H9 (cell line): ENCODE measurements at regions not wholly inside any gene's neighbourhood (a gene's known extent, or its start where the extent isn't known, plus 50 kb on each side); places are given as distances from the start of the nearest gene placed in this dataset.

ENCODE experiments used
- DNase-seq: peaks from one replicate; pipeline ENCODE4 v3.0.0-alpha.2; 2017
- H2AFZ ChIP-seq: one replicate; pipeline ENCODE4 v1.6.1; 2013; ENCODE audit warnings: mild to moderate bottlenecking, low read length, control low read depth, moderate library complexity
- H2AK5ac ChIP-seq: 2 replicates; pipeline ENCODE4 v1.6.1; 2013; ENCODE audit warnings: low read length, control low read depth, mixed read lengths; ENCODE audit not compliant: insufficient read length
- H2BK120ac ChIP-seq: one replicate; pipeline ENCODE4 v1.6.1; 2013; ENCODE audit warnings: low read depth, mild to moderate bottlenecking, low read length, control low read depth, inconsistent platforms; ENCODE audit not compliant: poor library complexity, severe bottlenecking
- H2BK12ac ChIP-seq: 2 replicates; pipeline ENCODE4 v1.6.1; 2013; ENCODE audit warnings: low read length, control low read depth, mixed read lengths, low read depth; ENCODE audit not compliant: insufficient read length
- H2BK15ac ChIP-seq: 2 replicates; pipeline ENCODE4 v1.6.1; 2013; ENCODE audit warnings: low read depth, low read length, control low read depth
- H2BK20ac ChIP-seq: one replicate; pipeline ENCODE4 v1.6.1; 2013; ENCODE audit warnings: low read depth, mild to moderate bottlenecking, low read length, control low read depth, inconsistent platforms; ENCODE audit not compliant: poor library complexity, severe bottlenecking
- H2BK5ac ChIP-seq: 2 replicates; pipeline ENCODE4 v1.6.1; 2013; ENCODE audit warnings: low read length, control low read depth, mixed read lengths; ENCODE audit not compliant: insufficient read length
- H3K14ac ChIP-seq: 2 replicates; pipeline ENCODE4 v1.6.1; 2013; ENCODE audit warnings: low read length, control low read depth; ENCODE audit not compliant: insufficient read depth
- H3K18ac ChIP-seq: 2 replicates; pipeline ENCODE4 v1.6.1; 2013; ENCODE audit warnings: low read depth, mild to moderate bottlenecking, mixed read lengths, low read length, control low read depth; ENCODE audit not compliant: insufficient read length
- H3K23ac ChIP-seq: 2 replicates; pipeline ENCODE4 v1.6.1; 2013; ENCODE audit warnings: low read length, control low read depth, mixed read lengths, low read depth; ENCODE audit not compliant: insufficient read length
- H3K23me2 ChIP-seq: 2 replicates; pipeline ENCODE4 v1.6.1; 2013; ENCODE audit warnings: low read depth, mild to moderate bottlenecking, mixed read lengths, low read length, control low read depth; ENCODE audit not compliant: insufficient read length, poor library complexity, severe bottlenecking
- H3K27ac ChIP-seq: 2 replicates; pipeline ENCODE4 v1.5.1; 2013; ENCODE audit warnings: low read length, control low read depth, mixed read lengths, low read depth; ENCODE audit not compliant: insufficient read length
- H3K27me3 ChIP-seq: 2 replicates; pipeline ENCODE4 v1.6.1; 2013; ENCODE audit warnings: low read length, control low read depth, inconsistent platforms; ENCODE audit not compliant: insufficient read depth
- H3K4ac ChIP-seq: 2 replicates; pipeline ENCODE4 v1.6.1; 2013; ENCODE audit warnings: low read depth, mild to moderate bottlenecking, control low read depth, inconsistent platforms, low read length, moderate library complexity
- H3K4me1 ChIP-seq: 2 replicates; pipeline ENCODE4 v1.6.1; 2013; ENCODE audit warnings: low read length, control low read depth, inconsistent platforms; ENCODE audit not compliant: insufficient read depth
- H3K4me2 ChIP-seq: 2 replicates; pipeline ENCODE4 v1.6.1; 2013; ENCODE audit warnings: low read length, control low read depth, mixed read lengths; ENCODE audit not compliant: insufficient read length, insufficient read depth
- H3K56ac ChIP-seq: 2 replicates; pipeline ENCODE4 v1.6.1; 2013; ENCODE audit warnings: low read depth, mild to moderate bottlenecking, mixed read lengths, low read length, control low read depth; ENCODE audit not compliant: insufficient read length
- H3K79me1 ChIP-seq: 2 replicates; pipeline ENCODE4 v1.6.1; 2013; ENCODE audit warnings: low read depth, mild to moderate bottlenecking, moderate library complexity, low read length, control low read depth, inconsistent platforms; ENCODE audit not compliant: insufficient read depth, poor library complexity, severe bottlenecking
- H3K79me2 ChIP-seq: 2 replicates; pipeline ENCODE4 v1.6.1; 2013; ENCODE audit warnings: low read length, control low read depth, inconsistent platforms; ENCODE audit not compliant: insufficient read depth
- H3K9ac ChIP-seq: 2 replicates; pipeline ENCODE4 v1.6.1; 2013; ENCODE audit warnings: low read length, control low read depth, mixed read lengths; ENCODE audit not compliant: insufficient read length; ENCODE audit errors: extremely low read depth
- H3K9me3 ChIP-seq: one replicate; pipeline ENCODE4 v1.6.1; 2013; ENCODE audit warnings: low read depth, low read length, inconsistent platforms; ENCODE audit not compliant: control insufficient read depth
- H3T11ph ChIP-seq: one replicate; pipeline ENCODE4 v1.6.1; 2013; ENCODE audit warnings: mild to moderate bottlenecking, low read length, control low read depth, inconsistent platforms
- H4K20me1 ChIP-seq: one replicate; pipeline ENCODE4 v1.6.1; 2013; ENCODE audit not compliant: control insufficient read depth, insufficient read length, insufficient read depth
- H4K5ac ChIP-seq: 2 replicates; pipeline ENCODE4 v1.6.1; 2013; ENCODE audit warnings: low read depth, mild to moderate bottlenecking, mixed read lengths, low read length, control low read depth; ENCODE audit not compliant: insufficient read length
- H4K8ac ChIP-seq: replicated peaks from 2 replicates; pipeline ENCODE4 v1.6.1; 2013; ENCODE audit warnings: low read length, control low read depth, mixed read lengths, low read depth; ENCODE audit not compliant: insufficient read length
- H4K91ac ChIP-seq: 2 replicates; pipeline ENCODE4 v1.6.1; 2013; ENCODE audit warnings: low read depth, mild to moderate bottlenecking, moderate library complexity, mixed read lengths, low read length, control low read depth; ENCODE audit not compliant: insufficient read length
- H3K27ac Mint-ChIP-seq, 3 experiments: 2 replicates in 2 of 3; 3 replicates in 1 of 3; pipeline ENCODE4 v1.8.0; 2020 to 2021; ENCODE audit warnings: mixed read lengths in 3 of 3, mild to moderate bottlenecking in 1 of 3, moderate library complexity in 1 of 3
- H3K27me3 Mint-ChIP-seq: 2 replicates; pipeline ENCODE4 v1.8.0; 2021; ENCODE audit warnings: low read depth, mild to moderate bottlenecking, moderate library complexity, mixed read lengths
- H3K36me3 Mint-ChIP-seq, 3 experiments: 2 replicates in 2 of 3; 3 replicates in 1 of 3; pipeline ENCODE4 v1.8.0; 2020 to 2021; ENCODE audit warnings: low read depth in 3 of 3, mixed read lengths in 3 of 3; ENCODE audit not compliant: insufficient read depth in 1 of 3
- H3K4me1 Mint-ChIP-seq, 2 experiments: 2 replicates each; pipeline ENCODE4 v1.8.0; 2020; ENCODE audit warnings: mixed read lengths in 2 of 2
- H3K4me3 Mint-ChIP-seq, 2 experiments: 2 replicates in 1 of 2; 3 replicates in 1 of 2; pipeline ENCODE4 v1.8.0; 2020 to 2021; ENCODE audit warnings: mild to moderate bottlenecking in 2 of 2, mixed read lengths in 2 of 2, moderate library complexity in 1 of 2
- H3K9me3 Mint-ChIP-seq, 2 experiments: 2 replicates in 1 of 2; 3 replicates in 1 of 2; pipeline ENCODE4 v1.8.0; 2020; ENCODE audit warnings: mild to moderate bottlenecking in 2 of 2, mixed read lengths in 2 of 2, moderate library complexity in 1 of 2
- WGBS: extraction: QIAGEN DNeasy Blood & Tissue Kit; methylation state at CpG from one replicate; pipeline ENCODE4 v1.1.7; 2013; ENCODE audit warnings: missing lambda C conversion rate, low lambda C conversion rate, mixed read lengths; ENCODE audit not compliant: insufficient read length; ENCODE audit errors: extremely low coverage; 5-methylcytosine and 5-hydroxymethylcytosine counted together
- TF ChIP-seq, protein P1 (sequence below): fragments of 200-600 bp; sonication (generic); conservative IDR thresholded peaks from 3 replicates; pipeline ENCODE4 v1.8.0; 2021; ENCODE audit warnings: antibody characterized with exemption, mild to moderate bottlenecking

GRCh38 chr4:123580981-123581664, 184.5 kb downstream of the SPRY1 start:
- H3K9me3 Mint-ChIP-seq, result peaks cover 18% of the 10 kb centered on the region in 2 experiments
- H3K4me3 Mint-ChIP-seq, result no peak overlapping the region
- H3K9ac ChIP-seq, result no peak overlapping the region
- H3K23me2 ChIP-seq, result no peaks in the 10 kb centered on the region
- H4K5ac ChIP-seq, result no peak overlapping the region
- no peak overlapping the region for H2BK5ac ChIP-seq
- H3K27ac ChIP-seq, result no peak overlapping the region
- no peak overlapping the region for H3K14ac ChIP-seq
- H3K79me2 ChIP-seq, result no peaks in the 10 kb centered on the region
- no CpG with 5 or more reads among the region's 8 CpGs for WGBS
- DNase-seq, result no peak
- no peak overlapping the region for H3K27ac Mint-ChIP-seq
- H3K56ac ChIP-seq, result no peak overlapping the region
- TF ChIP-seq, protein P1, sequence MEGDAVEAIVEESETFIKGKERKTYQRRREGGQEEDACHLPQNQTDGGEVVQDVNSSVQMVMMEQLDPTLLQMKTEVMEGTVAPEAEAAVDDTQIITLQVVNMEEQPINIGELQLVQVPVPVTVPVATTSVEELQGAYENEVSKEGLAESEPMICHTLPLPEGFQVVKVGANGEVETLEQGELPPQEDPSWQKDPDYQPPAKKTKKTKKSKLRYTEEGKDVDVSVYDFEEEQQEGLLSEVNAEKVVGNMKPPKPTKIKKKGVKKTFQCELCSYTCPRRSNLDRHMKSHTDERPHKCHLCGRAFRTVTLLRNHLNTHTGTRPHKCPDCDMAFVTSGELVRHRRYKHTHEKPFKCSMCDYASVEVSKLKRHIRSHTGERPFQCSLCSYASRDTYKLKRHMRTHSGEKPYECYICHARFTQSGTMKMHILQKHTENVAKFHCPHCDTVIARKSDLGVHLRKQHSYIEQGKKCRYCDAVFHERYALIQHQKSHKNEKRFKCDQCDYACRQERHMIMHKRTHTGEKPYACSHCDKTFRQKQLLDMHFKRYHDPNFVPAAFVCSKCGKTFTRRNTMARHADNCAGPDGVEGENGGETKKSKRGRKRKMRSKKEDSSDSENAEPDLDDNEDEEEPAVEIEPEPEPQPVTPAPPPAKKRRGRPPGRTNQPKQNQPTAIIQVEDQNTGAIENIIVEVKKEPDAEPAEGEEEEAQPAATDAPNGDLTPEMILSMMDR, result peak; percentile 32; the same call in 1 of the 3 replicates
- no peak overlapping the region for H3T11ph ChIP-seq
- peaks cover 18 to 20% of the 10 kb centered on the region in 2 experiments for H3K4me1 Mint-ChIP-seq
- no peak overlapping the region for H4K91ac ChIP-seq
- no peaks in the 10 kb centered on the region for H4K20me1 ChIP-seq
- no peaks in the 10 kb centered on the region; the same call in 1 of the 2 replicates for H3K27me3 Mint-ChIP-seq
- no peak overlapping the region for H3K23ac ChIP-seq
- no peak overlapping the region for H2BK12ac ChIP-seq
- H3K9me3 ChIP-seq, result peaks cover 15% of the 10 kb centered on the region
- no peak overlapping the region for H2BK15ac ChIP-seq
- no peak overlapping the region for H3K4ac ChIP-seq
- H2BK20ac ChIP-seq, result no peak overlapping the region
- no peak overlapping the region for H3K18ac ChIP-seq
- no peaks in the 10 kb centered on the region for H3K27me3 ChIP-seq
- peaks cover 8 to 18% (median 17%) of the 10 kb centered on the region in 3 experiments for H3K36me3 Mint-ChIP-seq
- no peak overlapping the region for H2AK5ac ChIP-seq
- H2BK120ac ChIP-seq, result no peak overlapping the region
- H3K4me2 ChIP-seq, result no peak overlapping the region
- no peaks in the 10 kb centered on the region for H3K4me1 ChIP-seq
- no peak overlapping the region for H4K8ac ChIP-seq
- H3K79me1 ChIP-seq, result no peaks in the 10 kb centered on the region
- H2AFZ ChIP-seq, result no peak overlapping the region
